Neural cell (in vitro differentiated cells): ENCODE measurements at regions not wholly inside any gene's neighbourhood (a gene's known extent, or its start where the extent isn't known, plus 50 kb on each side); places are given as distances from the start of the nearest gene placed in this dataset.

ENCODE experiments used
- H2AFZ ChIP-seq: fragments of 200-600, 300-800 bp; sonication (generic), shearing (Covaris generic); 2 replicates; pipeline ENCODE4 v1.6.0; 2014; ENCODE audit warnings: low read depth, mild to moderate bottlenecking, antibody characterized with exemption, low read length, moderate library complexity
- H3F3A ChIP-seq: fragments of 200-600 bp; shearing (Covaris generic); 2 replicates; pipeline ENCODE4 v1.6.1; 2016; ENCODE audit warnings: mild to moderate bottlenecking, moderate library complexity, mixed read lengths, antibody characterized with exemption, low read length; ENCODE audit not compliant: insufficient read depth, poor library complexity, severe bottlenecking
- H3K27ac ChIP-seq: fragments of 200-600, 300-800 bp; sonication (generic), shearing (Covaris generic); 2 replicates; pipeline ENCODE4 v1.5.1; 2014; ENCODE audit warnings: mild to moderate bottlenecking, low read length, moderate library complexity
- H3K27me3 ChIP-seq: fragments of 300-800, 200-600 bp; sonication (generic), shearing (Covaris generic); 2 replicates; pipeline ENCODE4 v1.6.0; 2014; ENCODE audit warnings: mild to moderate bottlenecking, low read depth, low read length, moderate library complexity; ENCODE audit not compliant: insufficient read depth
- H3K36me3 ChIP-seq: fragments of 300-800, 200-600 bp; sonication (generic), shearing (Covaris generic); 2 replicates; pipeline ENCODE4 v1.5.1; 2014; ENCODE audit warnings: mild to moderate bottlenecking, antibody characterized with exemption, low read length, moderate library complexity; ENCODE audit not compliant: insufficient read depth
- H3K4me2 ChIP-seq: fragments of 300-800, 200-600 bp; sonication (generic), shearing (Covaris generic); 2 replicates; pipeline ENCODE4 v1.6.0; 2014; ENCODE audit warnings: mild to moderate bottlenecking, low read length
- H3K4me3 ChIP-seq: fragments of 300-800, 200-600 bp; sonication (generic), shearing (Covaris generic); 2 replicates; pipeline ENCODE4 v1.5.1; 2014; ENCODE audit warnings: mild to moderate bottlenecking, low read length, moderate library complexity
- H3K79me2 ChIP-seq: fragments of 200-600 bp; shearing (Covaris generic); replicated peaks from 2 replicates; pipeline ENCODE4 v1.6.0; 2014; ENCODE audit warnings: mild to moderate bottlenecking, low read length, moderate library complexity; ENCODE audit not compliant: insufficient read depth
- H3K9ac ChIP-seq: fragments of 300-800, 200-600 bp; sonication (generic), shearing (Covaris generic); 2 replicates; pipeline ENCODE4 v1.6.1; 2016; ENCODE audit warnings: mild to moderate bottlenecking, low read length, mixed read lengths
- H3K9me2 ChIP-seq: fragments of 200-600 bp; shearing (Covaris generic); 2 replicates; pipeline ENCODE4 v1.6.1; 2016; ENCODE audit warnings: mild to moderate bottlenecking, low read length, mixed read lengths; ENCODE audit not compliant: insufficient read depth
- H3K9me3 ChIP-seq: fragments of 200-600, 300-800 bp; sonication (generic), shearing (Covaris generic); 2 replicates; pipeline ENCODE4 v1.6.1; 2016; ENCODE audit warnings: mild to moderate bottlenecking, mixed run types, low read length, moderate library complexity, mixed read lengths
- H4K20me1 ChIP-seq: fragments of 200-600 bp; shearing (Covaris generic); 2 replicates; pipeline ENCODE4 v1.6.1; 2016; ENCODE audit warnings: mild to moderate bottlenecking, mixed run types; ENCODE audit not compliant: insufficient read depth
- CTCF ChIP-seq: fragments of 450-650 bp; IDR thresholded peaks from 2 replicates; pipeline ENCODE4 v1.5.1; 2014; ENCODE audit warnings: antibody characterized with exemption, mild to moderate bottlenecking, moderate library complexity; ENCODE audit not compliant: poor library complexity, severe bottlenecking
- EP300 ChIP-seq: fragments of 450-650 bp; conservative IDR thresholded peaks from 2 replicates; pipeline ENCODE4 v1.6.1; 2014; ENCODE audit warnings: antibody characterized with exemption, mild to moderate bottlenecking, moderate library complexity; ENCODE audit not compliant: poor library complexity, severe bottlenecking
- EZH2 ChIP-seq: fragments of 200-600, 300-800 bp; shearing (Covaris generic), sonication (generic); IDR thresholded peaks from 2 replicates; pipeline ENCODE4 v1.6.1; 2014; ENCODE audit warnings: antibody characterized with exemption, low read length, borderline replicate concordance, mild to moderate bottlenecking; ENCODE audit not compliant: insufficient read depth, poor library complexity, severe bottlenecking
- MXI1 ChIP-seq: fragments of 450-650 bp; conservative IDR thresholded peaks from 2 replicates; pipeline ENCODE4 v1.6.1; 2014; ENCODE audit warnings: antibody characterized with exemption, mild to moderate bottlenecking; ENCODE audit not compliant: poor library complexity, severe bottlenecking
- POLR2AphosphoS5 ChIP-seq: IDR thresholded peaks from 2 replicates; pipeline ENCODE4 v1.6.1; 2012
- RAD21 ChIP-seq: fragments of 450-650 bp; conservative IDR thresholded peaks from 2 replicates; pipeline ENCODE4 v1.6.1; 2014; ENCODE audit warnings: antibody characterized with exemption, mild to moderate bottlenecking, moderate library complexity
- REST ChIP-seq: IDR thresholded peaks from 2 replicates; pipeline ENCODE4 v1.6.1; 2012; ENCODE audit warnings: borderline replicate concordance
- SMC3 ChIP-seq: fragments of 450-650 bp; conservative IDR thresholded peaks from 2 replicates; pipeline ENCODE4 v1.6.1; 2014; ENCODE audit warnings: antibody characterized with exemption, mild to moderate bottlenecking, moderate library complexity; ENCODE audit not compliant: poor library complexity
- TAF1 ChIP-seq: IDR thresholded peaks from 2 replicates; pipeline ENCODE4 v1.6.1; 2012; ENCODE audit warnings: low read depth

- Histone ChIP-seq H3K9me3 (no peaks in the 10 kb centered on the region), H3K36me3 (no peaks in the 10 kb centered on the region), H2AFZ (no peak overlapping the region), H4K20me1 (no peaks in the 10 kb centered on the region), H3F3A (no peaks in the 10 kb centered on the region), H3K4me2 (no peak overlapping the region), H3K79me2 (no peaks in the 10 kb centered on the region), H3K9me2 (no peaks in the 10 kb centered on the region), H3K4me3 (no peak overlapping the region), H3K9ac (no peak overlapping the region), H3K27ac (no peak overlapping the region), H3K27me3 (no peaks in the 10 kb centered on the region)
- TF ChIP-seq POLR2AphosphoS5 = no peak
- TF ChIP-seq CTCF = no peak
- no peak for TF ChIP-seq MXI1
- TF ChIP-seq TAF1 = no peak
- no peak for TF ChIP-seq EP300
Measured at GRCh38 chr9:14424289-14424688, 110.3 kb upstream of the NFIB start.

- no peaks in the 10 kb centered on the region for H3K36me3 ChIP-seq
- no peaks in the 10 kb centered on the region for H3K9me2 ChIP-seq
- no peak for TF ChIP-seq MXI1
- TF ChIP-seq POLR2AphosphoS5 = no peak
- no peak for TF ChIP-seq RAD21
- TF ChIP-seq TAF1 = no peak
- TF ChIP-seq REST = no peak
- TF ChIP-seq EP300 = no peak
- no peak for TF ChIP-seq EZH2
- TF ChIP-seq SMC3 = no peak
- no peak for TF ChIP-seq CTCF
- H2AFZ ChIP-seq = no peak overlapping the region
- no peaks in the 10 kb centered on the region for H4K20me1 ChIP-seq
- H3F3A ChIP-seq = no peaks in the 10 kb centered on the region
- no peak overlapping the region for H3K4me3 ChIP-seq
- no peak overlapping the region for H3K4me2 ChIP-seq
- H3K9me3 ChIP-seq = no peaks in the 10 kb centered on the region
- H3K9ac ChIP-seq = no peak overlapping the region
- no peaks in the 10 kb centered on the region for H3K27me3 ChIP-seq
- no peak overlapping the region for H3K27ac ChIP-seq
- H3K79me2 ChIP-seq = no peaks in the 10 kb centered on the region
Measured at GRCh38 chr9:14423815-14424261, 109.9 kb upstream of the NFIB start.
